Stimulated activated CD4-positive, alpha-beta T cell treated with anti-CD3 and anti-CD28 coated beads, Interleukin-15, amount 100 ng/mL, for 24 hours (primary cell): ENCODE measurements at regions not wholly inside any gene's neighbourhood (a gene's known extent, or its start where the extent isn't known, plus 50 kb on each side); places are given as distances from the start of the nearest gene placed in this dataset.
"Not testable (repeated sequence)": the region's sequence is repeated elsewhere in the genome, so short reads cannot be mapped to it uniquely, and the experiment has no call there.

Source experiments
- DNase-seq: peaks from one replicate; pipeline ENCODE4 v3.0.0-alpha.2; 2020

- peak; percentile 9 for DNase-seq
These were observed 455.3 kb downstream of the DMRT2 start for GRCh38 chr9:1505489-1505888.

GRCh38 chr9:1510712-1511111 lies 460.6 kb downstream of the DMRT2 start:
- DNase-seq = no peak

- no peak for DNase-seq
These were observed 462.9 kb downstream of the DMRT2 start for GRCh38 chr9:1513105-1513504.

GRCh38 chr9:1514250-1514649 lies 464.1 kb downstream of the DMRT2 start:
- DNase-seq = no peak

GRCh38 chr9:1514776-1515363 lies 464.7 kb downstream of the DMRT2 start:
- DNase-seq = no peak

- DNase-seq = no peak
These were observed 465.4 kb downstream of the DMRT2 start for GRCh38 chr9:1515557-1515956.

GRCh38 chr9:1521547-1521946 lies 471.4 kb downstream of the DMRT2 start:
- no peak for DNase-seq

GRCh38 chr9:1522219-1522767 lies 472.1 kb downstream of the DMRT2 start:
- DNase-seq = no peak

GRCh38 chr9:1528456-1528855 lies 478.3 kb downstream of the DMRT2 start:
- DNase-seq = no peak

GRCh38 chr9:1530696-1531095 lies 480.5 kb downstream of the DMRT2 start:
- no peak for DNase-seq

GRCh38 chr9:1531424-1531823 lies 481.3 kb downstream of the DMRT2 start:
- no peak for DNase-seq

- no peak for DNase-seq
These were observed 482.0 kb downstream of the DMRT2 start for GRCh38 chr9:1532171-1532570.

GRCh38 chr9:1535051-1535450 lies 480.1 kb upstream of the SMARCA2 start:
- no peak for DNase-seq

- DNase-seq = no peak
These were observed 479.5 kb upstream of the SMARCA2 start for GRCh38 chr9:1535599-1535998.

- DNase-seq = no peak
These were observed 478.5 kb upstream of the SMARCA2 start for GRCh38 chr9:1536522-1537170.

GRCh38 chr9:1538301-1538700 lies 476.8 kb upstream of the SMARCA2 start:
- no peak for DNase-seq

- no peak for DNase-seq
These were observed 475.9 kb upstream of the SMARCA2 start for GRCh38 chr9:1539216-1539615.

- no peak for DNase-seq
These were observed 464.5 kb upstream of the SMARCA2 start for GRCh38 chr9:1550636-1551035.

GRCh38 chr9:1554081-1555035 lies 460.8 kb upstream of the SMARCA2 start:
- no peak for DNase-seq

- DNase-seq = not testable (repeated sequence)
These were observed 456.5 kb upstream of the SMARCA2 start for GRCh38 chr9:1558666-1559065.

- DNase-seq = no peak
These were observed 439.2 kb upstream of the SMARCA2 start for GRCh38 chr9:1575939-1576338.

- no peak for DNase-seq
These were observed 434.9 kb upstream of the SMARCA2 start for GRCh38 chr9:1580215-1580614.

GRCh38 chr9:1581926-1582325 lies 433.2 kb upstream of the SMARCA2 start:
- DNase-seq = no peak

GRCh38 chr9:1591310-1591709 lies 423.8 kb upstream of the SMARCA2 start:
- DNase-seq = no peak
